ENCODE measurements at regions not wholly inside any gene's neighbourhood (a gene's known extent, or its start where the extent isn't known, plus 50 kb on each side); places are given as distances from the start of the nearest gene placed in this dataset.
"Not testable (repeated sequence)": the region's sequence is repeated elsewhere in the genome, so short reads cannot be mapped to it uniquely, and the experiment has no call there.

DNA sequence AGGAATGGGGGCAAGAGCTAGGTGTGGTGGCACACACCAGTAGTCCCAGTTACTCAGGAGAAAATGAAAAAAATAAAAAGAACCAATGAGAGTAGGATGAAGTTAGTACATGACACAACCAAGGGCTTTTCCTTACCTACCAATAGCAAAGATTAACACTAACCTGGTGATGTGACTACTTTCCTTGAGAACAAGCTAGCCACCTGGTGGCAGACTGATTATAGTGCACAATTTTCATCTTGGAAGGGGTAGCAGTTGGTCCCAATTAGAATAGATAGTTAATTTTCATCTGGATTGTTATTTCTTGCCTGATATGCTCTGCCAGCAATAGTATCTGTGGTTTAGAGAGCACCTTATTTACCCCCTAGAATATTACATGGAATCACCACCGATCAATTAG, 1216.8 kb upstream of the PABPC4L start:
- Histone ChIP-seq H3K27ac (ENCODE audit: low read depth in 1 of 3, low read length in 2 of 3) (no peak overlapping the region), H3K9me3 (ENCODE audit: control insufficient read depth in 2 of 2, insufficient read depth in 1 of 2, low read depth in 1 of 2, low read length in 1 of 2) (peaks cover 0 to 10% of the 10 kb centered on the region in 2 donors), H3K27me3 (ENCODE audit: control insufficient read depth in 3 of 3, insufficient read depth in 3 of 3, low read length in 3 of 3) (no peaks in the 10 kb centered on the region), H3K36me3 (ENCODE audit: control insufficient read depth in 3 of 3, insufficient read depth in 2 of 3, low read depth in 1 of 3, low read length in 3 of 3) (no peaks in the 10 kb centered on the region), H3K4me1 (ENCODE audit: control insufficient read depth in 3 of 3, insufficient read depth in 2 of 3, low read depth in 1 of 3, low read length in 2 of 3) (no peaks in the 10 kb centered on the region), H3K4me3 (ENCODE audit: low read depth in 1 of 3, low read length in 3 of 3) (no peak overlapping the region)
- 80 to 93% (median 82%) methylated on average over 1 of the region's 1 CpG for WGBS, 3 donors
- DNase-seq (no peak), FAIRE-seq (no peak)

DNA sequence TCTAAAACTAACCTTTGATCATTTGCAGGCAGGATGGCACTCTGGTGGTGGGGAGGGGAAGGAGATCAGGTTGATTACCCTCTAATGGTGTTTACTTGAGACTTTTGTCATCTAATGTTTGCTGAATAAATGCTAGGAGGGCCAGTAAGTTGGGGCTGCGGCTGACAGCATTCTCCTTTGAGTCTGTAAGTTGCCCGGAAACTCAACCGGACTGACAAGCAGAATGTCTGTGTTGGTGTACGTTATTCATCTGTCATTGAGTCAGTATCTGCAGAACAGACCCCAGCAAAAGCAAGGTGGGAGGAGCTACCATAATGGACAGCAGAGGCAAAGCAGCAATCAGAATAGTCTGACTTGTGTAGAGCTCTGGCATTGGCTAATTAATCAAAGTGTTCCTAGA, 1210.6 kb upstream of the PABPC4L start:
- DNase-seq (no peak), FAIRE-seq (no peak)
- WGBS, 3 donors: 68 to 78% (median 72%) methylated on average over 4 of the region's 4 CpGs
- Histone ChIP-seq H3K27me3 (ENCODE audit: control insufficient read depth in 3 of 3, insufficient read depth in 3 of 3, low read length in 3 of 3) (no peaks in the 10 kb centered on the region), H3K9me3 (ENCODE audit: control insufficient read depth in 2 of 2, insufficient read depth in 1 of 2, low read depth in 1 of 2, low read length in 1 of 2) (peaks cover 0 to 28% of the 10 kb centered on the region in 2 donors), H3K4me3 (ENCODE audit: low read depth in 1 of 3, low read length in 3 of 3) (no peak overlapping the region), H3K36me3 (ENCODE audit: control insufficient read depth in 3 of 3, insufficient read depth in 2 of 3, low read depth in 1 of 3, low read length in 3 of 3) (no peaks in the 10 kb centered on the region), H3K4me1 (ENCODE audit: control insufficient read depth in 3 of 3, insufficient read depth in 2 of 3, low read depth in 1 of 3, low read length in 2 of 3) (no peaks in the 10 kb centered on the region), H3K27ac (ENCODE audit: low read depth in 1 of 3, low read length in 2 of 3) (no peak overlapping the region)

DNA sequence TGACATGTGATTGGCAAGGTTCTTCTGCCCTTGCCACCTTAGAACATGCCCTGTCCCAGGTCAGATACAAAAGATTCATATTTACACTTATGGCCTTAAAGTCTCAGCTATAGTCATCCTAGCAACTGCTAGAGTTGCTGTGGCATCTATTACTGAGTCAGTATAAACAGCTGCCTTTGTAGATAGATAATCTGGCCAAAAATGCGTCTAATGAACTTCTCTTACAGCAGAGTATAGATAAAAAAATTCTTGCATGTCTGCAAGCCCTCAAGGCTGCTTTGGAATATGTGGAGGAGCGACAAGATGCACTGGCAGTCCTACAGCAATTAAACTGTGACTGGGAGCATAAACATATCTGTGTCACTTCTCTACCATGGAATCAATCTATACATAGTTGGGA, 1209.7 kb upstream of the PABPC4L start:
- no peaks in the 10 kb centered on the region for H3K27me3 ChIP-seq (ENCODE audit: control insufficient read depth in 3 of 3, insufficient read depth in 3 of 3, low read length in 3 of 3)
- DNase-seq (no peak), FAIRE-seq (no peak)
- WGBS, 3 donors: 56 to 71% (median 60%) methylated on average over 2 of the region's 2 CpGs
- no peaks in the 10 kb centered on the region for H3K36me3 ChIP-seq (ENCODE audit: control insufficient read depth in 3 of 3, insufficient read depth in 2 of 3, low read depth in 1 of 3, low read length in 3 of 3)
- H3K9me3 ChIP-seq (ENCODE audit: control insufficient read depth in 2 of 2, insufficient read depth in 1 of 2, low read depth in 1 of 2, low read length in 1 of 2): peaks cover 0 to 34% of the 10 kb centered on the region in 2 donors
- H3K4me1 ChIP-seq (ENCODE audit: control insufficient read depth in 3 of 3, insufficient read depth in 2 of 3, low read depth in 1 of 3, low read length in 2 of 3): no peaks in the 10 kb centered on the region
- no peak overlapping the region for H3K4me3 ChIP-seq (ENCODE audit: low read depth in 1 of 3, low read length in 3 of 3)
- H3K27ac ChIP-seq (ENCODE audit: low read depth in 1 of 3, low read length in 2 of 3): no peak overlapping the region

DNA sequence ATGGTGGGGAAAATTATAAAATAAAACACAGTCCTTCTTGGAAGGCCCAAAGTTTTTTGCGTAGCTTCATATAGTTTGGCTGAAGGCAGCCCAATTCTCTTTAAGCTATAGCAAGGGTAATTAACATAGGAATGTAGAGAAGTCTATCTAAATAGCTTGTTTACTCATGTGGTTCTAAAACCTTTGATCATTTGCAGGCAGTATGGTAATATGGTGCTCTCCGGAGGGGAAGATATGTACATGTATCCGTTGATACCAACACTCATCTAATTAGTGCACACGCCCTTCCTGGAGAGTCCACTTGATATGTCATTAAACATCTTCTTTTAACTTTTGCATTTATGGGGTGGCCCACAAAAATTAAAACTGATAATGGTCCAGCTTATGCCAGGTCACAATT, 1207.7 kb upstream of the PABPC4L start:
- not testable (repeated sequence) for H3K27me3 ChIP-seq (ENCODE audit: control insufficient read depth in 3 of 3, insufficient read depth in 3 of 3, low read length in 3 of 3); H3K4me3 ChIP-seq (ENCODE audit: low read depth in 1 of 3, low read length in 3 of 3); H3K4me1 ChIP-seq (ENCODE audit: control insufficient read depth in 3 of 3, insufficient read depth in 2 of 3, low read depth in 1 of 3, low read length in 2 of 3); FAIRE-seq; DNase-seq; H3K27ac ChIP-seq (ENCODE audit: low read depth in 1 of 3, low read length in 2 of 3); H3K36me3 ChIP-seq (ENCODE audit: control insufficient read depth in 3 of 3, insufficient read depth in 2 of 3, low read depth in 1 of 3, low read length in 3 of 3)
- peaks cover 0 to 42% of the 10 kb centered on the region in 2 donors for H3K9me3 ChIP-seq (ENCODE audit: control insufficient read depth in 2 of 2, insufficient read depth in 1 of 2, low read depth in 1 of 2, low read length in 1 of 2)
- WGBS, 3 donors: 86 to 92% (median 87%) methylated on average over 4 of the region's 4 CpGs

DNA sequence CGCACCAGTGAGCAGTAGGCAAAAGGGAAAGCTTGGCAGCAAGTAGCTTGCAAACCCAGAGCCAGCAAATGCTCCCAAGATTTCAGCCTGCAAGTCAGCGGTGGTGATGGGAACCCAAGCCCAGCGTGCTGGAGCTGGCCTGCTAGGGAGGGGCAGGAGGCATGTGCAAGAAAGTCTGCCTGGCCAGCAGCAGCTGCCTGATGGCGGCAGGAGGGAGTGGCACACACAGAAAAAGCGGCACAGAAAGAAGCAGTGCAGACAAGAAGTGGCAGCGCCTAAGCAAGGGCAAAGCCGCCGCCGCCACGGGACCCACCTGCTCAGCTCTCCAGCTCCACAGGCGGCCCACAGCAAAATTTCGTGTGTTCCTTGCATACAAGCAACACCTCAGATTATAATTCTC, 1206.5 kb upstream of the PABPC4L start:
- no peak overlapping the region for H3K27ac ChIP-seq (ENCODE audit: low read depth in 1 of 3, low read length in 2 of 3)
- no peaks in the 10 kb centered on the region for H3K4me1 ChIP-seq (ENCODE audit: control insufficient read depth in 3 of 3, insufficient read depth in 2 of 3, low read depth in 1 of 3, low read length in 2 of 3)
- 89 to 93% (median 92%) methylated on average over 12 of the region's 12 CpGs for WGBS, 3 donors
- no peaks in the 10 kb centered on the region for H3K36me3 ChIP-seq (ENCODE audit: control insufficient read depth in 3 of 3, insufficient read depth in 2 of 3, low read depth in 1 of 3, low read length in 3 of 3)
- no peak for DNase-seq
- no peak overlapping the region for H3K4me3 ChIP-seq (ENCODE audit: low read depth in 1 of 3, low read length in 3 of 3)
- peaks cover 0 to 42% of the 10 kb centered on the region in 2 donors for H3K9me3 ChIP-seq (ENCODE audit: control insufficient read depth in 2 of 2, insufficient read depth in 1 of 2, low read depth in 1 of 2, low read length in 1 of 2)
- no peak for FAIRE-seq
- H3K27me3 ChIP-seq (ENCODE audit: control insufficient read depth in 3 of 3, insufficient read depth in 3 of 3, low read length in 3 of 3): no peaks in the 10 kb centered on the region

DNA sequence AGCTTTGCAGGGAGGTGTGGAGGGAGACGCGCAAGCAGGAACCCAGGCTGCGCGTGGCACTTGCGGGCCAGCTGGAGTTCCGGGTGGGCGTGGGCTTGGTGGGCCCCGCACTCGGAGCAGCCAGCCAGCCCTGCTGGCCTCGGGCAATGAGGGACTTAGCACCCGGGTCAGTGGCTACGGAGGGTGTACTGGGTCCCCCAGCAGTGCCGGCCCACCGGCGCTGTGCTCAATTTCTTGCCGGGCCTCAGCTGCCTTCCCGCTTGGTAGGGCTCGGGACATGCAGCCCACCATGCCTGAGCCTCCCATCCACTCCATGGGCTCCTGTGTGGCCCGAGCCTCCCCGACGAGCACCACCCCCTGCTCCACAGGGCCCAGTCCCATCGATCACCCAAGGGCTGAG, 1205.0 kb upstream of the PABPC4L start:
- WGBS, 3 donors: 93 to 98% (median 93%) methylated on average over 21 to 22 of the region's 22 CpGs
- H3K4me3 ChIP-seq (ENCODE audit: low read depth in 1 of 3, low read length in 3 of 3); H3K4me1 ChIP-seq (ENCODE audit: control insufficient read depth in 3 of 3, insufficient read depth in 2 of 3, low read depth in 1 of 3, low read length in 2 of 3); FAIRE-seq; H3K27me3 ChIP-seq (ENCODE audit: control insufficient read depth in 3 of 3, insufficient read depth in 3 of 3, low read length in 3 of 3); H3K36me3 ChIP-seq (ENCODE audit: control insufficient read depth in 3 of 3, insufficient read depth in 2 of 3, low read depth in 1 of 3, low read length in 3 of 3); H3K27ac ChIP-seq (ENCODE audit: low read depth in 1 of 3, low read length in 2 of 3); DNase-seq: not testable (repeated sequence)
- H3K9me3 ChIP-seq (ENCODE audit: control insufficient read depth in 2 of 2, insufficient read depth in 1 of 2, low read depth in 1 of 2, low read length in 1 of 2): peaks cover 0 to 42% of the 10 kb centered on the region in 2 donors

DNA sequence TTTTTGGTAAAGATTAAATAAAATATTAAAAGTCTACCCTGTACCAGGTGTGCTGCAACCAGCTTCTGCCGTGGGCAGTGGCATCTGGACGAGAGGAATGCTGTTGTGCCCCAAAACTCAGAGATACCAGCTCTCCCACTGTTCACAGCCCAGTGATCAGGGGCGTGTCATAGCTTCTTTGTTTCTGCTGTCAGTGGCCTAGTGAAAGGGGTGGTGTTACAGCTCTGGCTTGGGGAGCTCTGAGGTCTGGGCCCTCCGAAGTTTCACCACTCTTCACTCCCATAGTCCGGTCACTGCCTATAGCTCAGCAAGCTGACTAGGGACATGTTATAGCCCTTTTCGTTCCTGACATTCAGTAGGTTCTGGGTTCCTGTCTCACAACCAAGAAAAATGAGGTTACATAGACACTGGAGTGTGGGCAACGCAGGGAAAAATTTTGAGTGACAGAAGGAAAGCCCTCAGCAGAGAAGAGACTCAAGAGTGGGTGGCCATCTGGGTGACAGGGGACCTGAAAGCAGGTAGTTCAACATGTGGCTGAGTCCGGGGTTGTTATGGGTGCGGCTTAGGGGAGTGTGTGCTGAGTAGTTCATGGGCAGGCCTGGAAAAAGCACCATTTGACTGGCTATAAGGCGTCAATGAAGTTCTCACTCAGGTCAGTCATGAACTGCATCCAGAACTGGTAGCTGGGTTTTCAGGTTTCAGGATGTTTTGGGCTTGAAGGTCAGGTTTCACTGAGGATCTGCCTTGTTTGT, 1184.4 kb upstream of the PABPC4L start:
- FAIRE-seq (no peak), DNase-seq (no peak)
- Histone ChIP-seq H3K27ac (ENCODE audit: low read depth in 1 of 3, low read length in 2 of 3) (no peak overlapping the region), H3K4me1 (ENCODE audit: control insufficient read depth in 3 of 3, insufficient read depth in 2 of 3, low read depth in 1 of 3, low read length in 2 of 3) (no peaks in the 10 kb centered on the region), H3K4me3 (ENCODE audit: low read depth in 1 of 3, low read length in 3 of 3) (no peak overlapping the region), H3K27me3 (ENCODE audit: control insufficient read depth in 3 of 3, insufficient read depth in 3 of 3, low read length in 3 of 3) (no peaks in the 10 kb centered on the region), H3K9me3 (ENCODE audit: control insufficient read depth in 2 of 2, insufficient read depth in 1 of 2, low read depth in 1 of 2, low read length in 1 of 2) (peaks cover 0 to 2% of the 10 kb centered on the region in 2 donors), H3K36me3 (ENCODE audit: control insufficient read depth in 3 of 3, insufficient read depth in 2 of 3, low read depth in 1 of 3, low read length in 3 of 3) (no peaks in the 10 kb centered on the region)
- whole genome bisulfite sequencing, 3 donors: 70 to 86% (median 73%) methylated on average over 10 of the region's 10 CpGs

DNA sequence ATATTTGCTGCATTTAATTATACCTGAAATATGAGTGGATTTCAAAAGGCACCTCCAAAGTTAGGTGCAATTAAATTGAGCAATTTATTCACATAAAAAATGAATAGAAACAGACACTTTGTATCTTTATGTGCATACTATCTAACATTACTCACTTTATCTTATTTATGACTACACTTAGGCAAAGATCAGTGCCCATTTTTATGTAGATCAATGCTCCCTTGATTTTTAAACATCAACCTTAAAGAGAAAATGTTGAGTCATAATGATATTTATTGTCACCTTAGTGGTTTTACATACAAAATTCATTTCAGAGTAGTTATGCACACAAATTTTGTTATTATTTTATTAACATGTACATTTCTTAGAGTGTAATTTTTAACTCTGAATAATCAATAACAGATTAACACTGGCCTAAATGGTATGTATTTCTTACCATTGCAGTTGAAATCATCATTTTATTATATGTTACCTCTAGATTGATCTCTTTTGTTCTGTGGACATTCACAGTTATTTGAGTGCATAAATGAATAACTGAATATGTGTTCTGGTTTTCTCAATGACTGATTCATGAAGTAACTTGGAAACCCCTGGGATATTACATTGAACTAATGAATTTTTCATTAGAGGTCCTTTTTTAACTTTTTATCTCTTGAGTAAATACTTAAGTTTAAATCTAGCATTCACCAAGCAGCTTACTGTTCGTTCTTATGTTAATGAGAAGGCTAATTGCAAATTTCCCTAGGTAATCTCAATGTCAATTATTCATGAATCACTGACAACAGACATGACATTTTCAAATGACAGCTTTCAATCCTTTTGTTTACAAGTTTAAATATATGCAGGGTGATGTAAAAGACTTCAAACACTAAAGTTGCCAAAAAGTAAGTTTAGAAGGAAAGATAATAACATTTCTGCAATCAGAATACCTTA, 1182.0 kb upstream of the PABPC4L start:
- FAIRE-seq (no peak), DNase-seq (no peak)
- WGBS, 3 donors: 36 to 45% (median 43%) methylated on average over 1 of the region's 1 CpG
- Histone ChIP-seq H3K4me3 (ENCODE audit: low read depth in 1 of 3, low read length in 3 of 3) (no peak overlapping the region), H3K27me3 (ENCODE audit: control insufficient read depth in 3 of 3, insufficient read depth in 3 of 3, low read length in 3 of 3) (no peaks in the 10 kb centered on the region), H3K9me3 (ENCODE audit: control insufficient read depth in 2 of 2, insufficient read depth in 1 of 2, low read depth in 1 of 2, low read length in 1 of 2) (peaks cover 0 to 10% of the 10 kb centered on the region in 2 donors), H3K36me3 (ENCODE audit: control insufficient read depth in 3 of 3, insufficient read depth in 2 of 3, low read depth in 1 of 3, low read length in 3 of 3) (no peaks in the 10 kb centered on the region), H3K4me1 (ENCODE audit: control insufficient read depth in 3 of 3, insufficient read depth in 2 of 3, low read depth in 1 of 3, low read length in 2 of 3) (no peaks in the 10 kb centered on the region), H3K27ac (ENCODE audit: low read depth in 1 of 3, low read length in 2 of 3) (no peak overlapping the region)
